NCI-H526 (cell line): ENCODE measurements at regions not wholly inside any gene's neighbourhood (a gene's known extent, or its start where the extent isn't known, plus 50 kb on each side); places are given as distances from the start of the nearest gene placed in this dataset.

ENCODE experiments used
- DNase-seq, 2 experiments: peaks; one replicate each; lab custom pipeline; 2025; lab: John Stamatoyannopoulos, UW

GRCh38 chr3:73797311-73797710, 172.6 kb upstream of the PDZRN3 start:
- no peak for DNase-seq

GRCh38 chr3:73796382-73796781, 171.6 kb upstream of the PDZRN3 start:
- DNase-seq = no peak

DNA sequence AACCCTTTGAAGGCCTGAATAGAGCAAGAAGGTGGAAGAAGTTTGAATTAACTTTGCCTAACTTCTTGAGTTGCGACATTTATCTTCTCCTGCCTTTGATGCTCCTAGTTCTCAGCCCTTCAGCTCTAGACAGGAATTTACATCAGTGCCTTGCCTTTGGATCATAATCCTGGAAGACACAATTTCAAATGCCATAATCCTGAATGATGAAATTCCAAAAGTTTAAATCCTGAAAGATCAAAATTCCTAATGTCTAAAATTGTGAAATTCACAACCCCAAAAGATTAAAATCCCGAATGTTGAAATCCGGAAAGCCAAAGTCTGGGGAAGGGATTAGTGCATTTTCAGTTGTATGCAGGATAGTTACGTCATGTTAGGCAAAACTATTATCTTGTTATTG, 166.6 kb upstream of the PDZRN3 start:
- DNase-seq = no peak

GRCh38 chr3:73789825-73790444, 165.2 kb upstream of the PDZRN3 start:
- peak; percentile 27 to 31 for DNase-seq

DNA sequence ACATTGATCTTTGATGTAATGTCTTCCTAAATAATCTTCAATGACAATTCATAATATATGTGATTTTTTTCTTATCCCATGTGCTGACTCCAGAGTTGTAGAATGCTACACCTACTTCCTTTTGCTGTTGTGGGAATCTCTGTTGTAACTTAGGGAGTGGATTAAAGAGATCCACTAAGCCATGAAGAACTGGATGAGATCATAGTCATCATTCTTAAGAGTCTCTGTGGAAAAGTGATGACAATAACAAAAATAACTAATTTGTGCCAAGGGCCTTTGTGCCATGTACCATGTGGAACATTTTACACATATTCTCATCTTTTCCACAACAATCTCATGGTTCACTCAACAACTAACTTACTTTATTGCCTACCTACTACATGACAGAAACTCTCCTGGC, 162.9 kb upstream of the PDZRN3 start:
- no peak for DNase-seq

- DNase-seq = no peak
Observed at GRCh38 chr3:73786998-73787397, 162.3 kb upstream of the PDZRN3 start.

GRCh38 chr3:73786321-73786807, 161.6 kb upstream of the PDZRN3 start:
- DNase-seq = no peak

- DNase-seq = no peak
Observed at GRCh38 chr3:73784686-73785392, 160.1 kb upstream of the PDZRN3 start.

GRCh38 chr3:73783811-73784210, 159.1 kb upstream of the PDZRN3 start:
- DNase-seq = no peak

GRCh38 chr3:73781541-73781940, 156.8 kb upstream of the PDZRN3 start:
- peak in 1 of 2 experiments; percentile 19 for DNase-seq

DNA sequence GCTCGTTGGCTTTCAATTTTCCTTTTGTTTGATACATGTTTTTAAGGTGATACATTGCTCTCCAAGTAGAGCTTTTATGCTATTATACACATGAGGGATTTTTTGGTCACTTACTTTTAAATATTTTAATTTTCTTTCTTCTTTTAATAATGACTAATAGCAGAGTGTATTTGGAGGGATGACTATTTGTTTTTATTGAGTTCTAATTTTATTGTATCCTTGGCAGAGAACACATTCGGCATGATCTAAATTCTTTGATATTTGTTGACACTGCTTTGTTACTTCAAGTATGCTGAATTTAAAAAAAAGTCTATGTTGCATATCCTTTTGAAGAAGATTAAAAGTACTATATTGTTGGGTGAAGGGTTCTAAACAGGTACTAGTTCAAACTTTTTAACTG, 149.9 kb upstream of the PDZRN3 start:
- no peak for DNase-seq

DNA sequence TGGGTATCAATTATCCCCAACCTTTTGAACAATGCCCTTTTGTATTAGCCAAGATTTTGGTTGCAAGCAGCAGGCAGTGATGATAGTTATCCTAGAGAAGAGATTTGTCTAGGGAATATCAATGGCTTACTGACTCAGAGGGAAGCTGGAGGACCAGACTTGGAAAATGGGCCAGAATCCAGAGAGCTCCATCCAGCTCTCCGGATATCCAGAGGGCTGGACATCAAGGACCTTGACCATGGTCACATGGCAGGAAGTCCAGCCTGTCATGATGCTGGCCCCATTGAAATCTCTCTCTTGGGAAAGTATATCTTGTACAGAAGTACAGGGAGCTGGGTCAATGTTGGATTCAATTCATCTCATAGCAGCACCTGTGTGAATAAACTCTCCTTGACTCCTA, 148.5 kb upstream of the PDZRN3 start:
- no peak for DNase-seq

DNA sequence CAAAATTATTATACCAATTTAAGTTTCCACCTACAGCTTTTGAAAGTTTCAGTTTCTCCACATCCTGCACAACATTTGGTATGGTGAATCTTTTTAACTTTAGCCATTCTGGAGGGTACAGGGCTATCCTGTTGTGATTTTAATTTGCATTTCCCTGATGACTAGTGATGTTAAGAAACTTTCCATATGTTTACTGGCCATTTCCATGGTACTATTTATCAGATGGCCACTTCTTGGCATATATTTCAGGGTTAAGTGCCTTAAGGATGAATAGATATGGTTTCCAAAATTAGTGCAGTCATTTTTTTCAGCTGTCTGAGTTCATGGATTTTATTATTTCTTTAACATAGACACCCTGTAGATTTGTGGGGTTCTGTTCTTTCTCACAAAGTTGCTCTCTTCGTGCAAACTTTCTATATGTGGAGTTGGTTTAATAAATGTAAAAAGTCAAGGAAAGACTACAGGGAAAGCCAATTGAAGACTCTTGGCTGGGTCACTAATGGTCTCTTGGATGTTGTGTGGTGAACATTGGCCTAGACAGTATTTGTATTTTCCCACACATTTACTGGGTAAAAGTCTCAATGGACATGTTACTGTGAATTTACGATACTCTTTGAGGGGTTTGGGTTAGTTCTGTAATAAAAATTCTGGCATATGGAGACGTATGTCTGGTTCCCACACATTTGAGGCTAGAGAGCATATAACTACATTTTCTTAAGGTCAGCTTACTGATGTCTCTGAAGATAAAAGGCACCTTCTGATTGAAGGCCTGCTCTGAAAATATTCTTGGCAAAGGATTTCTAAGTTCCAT, 147.5 kb upstream of the PDZRN3 start:
- DNase-seq = no peak

DNA sequence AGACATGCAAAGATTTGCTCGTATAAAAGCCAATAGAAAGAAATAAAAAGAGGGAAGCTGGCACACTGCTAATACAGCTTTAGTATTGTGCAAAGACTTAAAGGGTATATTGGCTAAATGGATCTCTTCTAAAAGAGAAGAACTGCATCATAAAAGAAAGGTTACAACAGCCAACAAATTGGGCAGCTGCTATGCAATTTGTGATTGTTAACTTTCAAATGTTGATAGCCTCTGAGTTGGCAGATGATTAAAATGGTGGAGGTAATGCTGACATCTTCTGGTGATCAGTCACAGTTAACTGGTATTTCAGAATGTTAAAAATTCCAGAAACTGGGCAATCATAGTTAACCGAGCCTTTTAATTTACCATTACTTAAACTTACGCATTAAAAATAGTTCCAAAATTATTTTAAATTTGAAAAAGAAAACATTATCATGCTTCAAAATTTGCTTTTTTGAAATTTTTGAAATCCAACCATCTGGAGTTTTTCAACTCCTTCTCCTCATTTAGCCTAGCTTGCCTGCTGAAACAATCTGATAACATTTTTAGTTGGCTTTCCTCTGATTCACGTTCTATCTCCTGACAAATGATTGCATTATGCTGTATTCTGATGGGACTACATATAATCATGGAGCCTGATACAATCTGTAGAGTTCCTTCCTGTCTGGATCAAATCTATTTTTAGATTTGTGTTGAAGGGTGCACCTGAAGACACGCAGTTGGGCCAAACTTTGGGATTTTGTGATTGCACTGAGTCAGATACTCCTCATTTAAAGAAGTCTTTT, 144.0 kb upstream of the PDZRN3 start:
- DNase-seq = peak in 1 of 2 experiments; percentile 33

- no peak for DNase-seq
Observed at GRCh38 chr3:73766599-73767381, 142.0 kb upstream of the PDZRN3 start.

DNA sequence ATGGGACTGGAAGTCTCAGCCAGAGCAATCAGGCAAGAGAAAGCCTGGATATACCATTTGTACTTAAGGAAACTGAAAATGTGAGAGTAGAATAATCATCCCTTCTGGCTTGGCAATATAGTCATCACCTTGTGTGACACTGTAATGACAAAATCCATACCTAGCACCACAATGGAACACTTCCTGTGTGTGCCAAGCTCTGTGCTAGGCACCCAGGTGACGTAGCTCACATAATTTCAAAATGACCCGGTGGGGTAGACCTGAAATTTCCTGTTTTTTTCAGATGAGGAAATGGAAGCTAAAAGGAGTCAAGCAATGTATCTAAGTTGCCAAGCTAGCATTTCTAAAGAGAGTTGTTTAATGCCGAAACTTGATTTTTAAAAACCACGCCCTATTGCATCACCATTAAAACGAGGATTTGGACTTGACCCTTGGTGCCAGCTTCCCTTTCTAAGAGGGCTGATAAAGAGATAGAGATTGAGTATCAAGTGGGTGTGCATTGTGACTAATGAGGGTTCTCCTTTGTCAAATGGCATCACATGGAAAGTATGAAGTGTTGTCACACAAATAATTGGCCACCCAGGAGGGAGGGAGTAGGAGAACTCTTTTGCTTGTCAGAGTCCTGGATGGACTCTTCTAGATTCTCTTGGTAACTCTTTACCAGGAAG, 141.3 kb upstream of the PDZRN3 start:
- no peak for DNase-seq

DNA sequence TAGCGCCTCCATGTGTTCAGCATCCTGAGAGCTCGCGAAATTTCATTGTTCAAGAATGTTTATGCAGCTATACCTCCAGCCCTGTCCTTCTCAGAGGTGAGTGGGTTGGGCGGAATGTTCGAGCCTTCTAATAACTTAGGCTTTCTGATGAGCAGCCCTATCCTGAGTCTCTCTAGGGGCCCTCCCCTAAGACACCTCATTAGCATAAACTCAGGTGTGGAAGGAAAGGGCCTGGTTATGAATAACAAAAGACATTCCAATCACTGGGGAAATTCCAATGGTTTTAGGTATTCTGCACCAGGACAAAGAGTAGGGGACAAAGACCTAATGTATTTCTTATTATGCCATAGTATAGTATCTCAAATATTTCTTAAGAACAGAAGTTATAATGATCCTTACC, 138.1 kb upstream of the PDZRN3 start:
- no peak for DNase-seq

DNA sequence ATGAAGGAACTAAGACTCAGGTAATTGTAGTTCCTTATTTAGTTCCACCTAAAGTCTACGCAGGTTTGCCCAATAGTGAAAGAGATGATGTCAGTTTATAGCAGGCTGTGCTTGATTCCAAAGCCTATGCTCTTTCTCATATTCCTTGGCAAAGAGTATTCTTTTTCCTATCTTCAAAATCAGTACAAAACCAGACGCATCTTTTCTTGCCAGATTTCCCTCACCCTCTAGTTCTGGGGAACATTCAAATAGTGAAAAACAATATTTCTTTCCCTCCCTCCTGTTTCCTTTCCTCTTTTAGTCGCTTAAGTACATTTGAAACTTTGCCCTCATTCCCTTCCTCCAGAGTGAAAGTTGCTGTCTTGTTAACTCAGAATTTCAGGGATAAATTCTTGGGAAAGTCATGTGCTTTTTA, 134.6 kb upstream of the PDZRN3 start:
- no peak for DNase-seq

- DNase-seq = no peak
Observed at GRCh38 chr3:73757536-73757935, 132.8 kb upstream of the PDZRN3 start.

DNA sequence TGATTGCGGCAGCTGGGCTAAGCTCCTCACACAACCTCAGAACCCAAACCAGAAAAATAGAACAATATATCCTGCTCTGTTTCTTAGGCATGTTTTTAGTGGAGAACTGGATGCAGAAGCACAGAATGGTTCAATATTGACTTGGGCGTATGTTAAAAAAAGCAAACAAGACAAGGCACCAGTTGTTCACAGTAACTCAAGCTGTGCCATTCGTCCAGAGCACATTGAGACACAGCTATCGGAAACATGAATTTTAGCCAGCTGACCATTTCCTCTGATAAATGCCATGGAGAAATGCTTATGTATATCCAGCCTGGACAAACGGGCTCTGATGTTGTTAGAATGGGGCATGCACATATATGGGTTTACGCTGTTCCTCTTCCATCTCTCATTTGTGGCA, 129.2 kb upstream of the PDZRN3 start:
- no peak for DNase-seq

GRCh38 chr3:73752338-73752737, 127.6 kb upstream of the PDZRN3 start:
- no peak for DNase-seq
